ENCODE measurements at regions not wholly inside any gene's neighbourhood (a gene's known extent, or its start where the extent isn't known, plus 50 kb on each side); places are given as distances from the start of the nearest gene placed in this dataset.

- no peak for TF ChIP-seq REST (IDR thresholded peaks at IDR 0.05; ENCODE audit: unreplicated experiment)
- no peak for TF ChIP-seq JUNB (IDR thresholded peaks at IDR 0.05; ENCODE audit: unreplicated experiment)
Observed at GRCh38 chr12:16100206-16100605, 177.3 kb downstream of the SLC15A5 start (continued).

- H3K4me2 ChIP-seq, result no peak overlapping the region
- Mint-ChIP-seq H3K4me1 (no peaks in the 10 kb centered on the region), H3K4me3 (no peak overlapping the region), H3K9me3 (peaks cover 11% of the 10 kb centered on the region; the same call in 2 of the 3 replicates), H3K36me3 (ENCODE audit: low read depth) (peaks cover 6% of the 10 kb centered on the region; the same call in 2 of the 3 replicates), H3K27ac (no peak overlapping the region), H3K27me3 (ENCODE audit: insufficient read depth, low read depth, poor library complexity) (no peaks in the 10 kb centered on the region)
- no peaks in the 10 kb centered on the region for H3K27me3 ChIP-seq (ENCODE audit: insufficient read depth)
- DNase-seq (ENCODE audit: low spot score), result no peak
- H3K4me3 ChIP-seq, result no peak overlapping the region
- no peaks in the 10 kb centered on the region for H4K20me1 ChIP-seq (replicated peaks; ENCODE audit: insufficient read depth)
- no peak overlapping the region for H3K27ac ChIP-seq (ENCODE audit: low read depth)
- no peaks in the 10 kb centered on the region for H3K36me3 ChIP-seq (ENCODE audit: insufficient read depth)
- no peaks in the 10 kb centered on the region for H3K79me2 ChIP-seq (replicated peaks; ENCODE audit: insufficient read depth)
- H3K9me2 ChIP-seq (ENCODE audit: insufficient read depth), result peaks cover 2% of the 10 kb centered on the region; the same call in 1 of the 2 replicates
- H3K4me1 ChIP-seq (ENCODE audit: insufficient read depth), result no peaks in the 10 kb centered on the region
- H2AFZ ChIP-seq, result no peak overlapping the region
- no peak for ATAC-seq
- no peaks in the 10 kb centered on the region for H3F3A ChIP-seq (replicated peaks; ENCODE audit: low read depth)
- TF ChIP-seq NANOG (IDR thresholded peaks at IDR 0.05; ENCODE audit: borderline replicate concordance) (no peak), EZH2 (IDR thresholded peaks at IDR 0.05; ENCODE audit: low read depth, unreplicated experiment) (no peak), ZNF462 (CRISPR knock-in tag; IDR thresholded peaks at IDR 0.05) (no peak), STAT1 (IDR thresholded peaks at IDR 0.05; ENCODE audit: unreplicated experiment) (no peak), CTCF (conservative IDR thresholded peaks at IDR 0.05; ENCODE audit: low read depth in 2 of 2) (no peak), ZNF114 (CRISPR knock-in tag; IDR thresholded peaks at IDR 0.05) (no peak), JUNB (IDR thresholded peaks at IDR 0.05; ENCODE audit: unreplicated experiment) (no peak), POLR2AphosphoS5 (IDR thresholded peaks at IDR 0.05; ENCODE audit: low read depth) (no peak), CREB1 (CRISPR knock-in tag; IDR thresholded peaks at IDR 0.05; ENCODE audit: low read depth) (no peak), ZNF331 (CRISPR knock-in tag; IDR thresholded peaks at IDR 0.05; ENCODE audit: low read depth) (no peak)
Observed at GRCh38 chr12:16096273-16096849, 181.1 kb downstream of the SLC15A5 start.

Data from GM23338 (cell line).